ENCODE measurements at regions not wholly inside any gene's neighbourhood (a gene's known extent, or its start where the extent isn't known, plus 50 kb on each side); places are given as distances from the start of the nearest gene placed in this dataset.

- TF ChIP-seq POLR2AphosphoS5 (IDR thresholded peaks at IDR 0.05; ENCODE audit: low read depth) (no peak), EZH2 (IDR thresholded peaks at IDR 0.05; ENCODE audit: low read depth, unreplicated experiment) (no peak), CTCF (conservative IDR thresholded peaks at IDR 0.05; ENCODE audit: low read depth in 2 of 2) (no peak), CREB1 (CRISPR knock-in tag; IDR thresholded peaks at IDR 0.05; ENCODE audit: low read depth) (no peak), ZNF114 (CRISPR knock-in tag; IDR thresholded peaks at IDR 0.05) (no peak), EZH2phosphoT487 (IDR thresholded peaks at IDR 0.05; ENCODE audit: unreplicated experiment) (no peak), JUNB (IDR thresholded peaks at IDR 0.05; ENCODE audit: unreplicated experiment) (no peak)
- TF ChIP-seq, protein P1, sequence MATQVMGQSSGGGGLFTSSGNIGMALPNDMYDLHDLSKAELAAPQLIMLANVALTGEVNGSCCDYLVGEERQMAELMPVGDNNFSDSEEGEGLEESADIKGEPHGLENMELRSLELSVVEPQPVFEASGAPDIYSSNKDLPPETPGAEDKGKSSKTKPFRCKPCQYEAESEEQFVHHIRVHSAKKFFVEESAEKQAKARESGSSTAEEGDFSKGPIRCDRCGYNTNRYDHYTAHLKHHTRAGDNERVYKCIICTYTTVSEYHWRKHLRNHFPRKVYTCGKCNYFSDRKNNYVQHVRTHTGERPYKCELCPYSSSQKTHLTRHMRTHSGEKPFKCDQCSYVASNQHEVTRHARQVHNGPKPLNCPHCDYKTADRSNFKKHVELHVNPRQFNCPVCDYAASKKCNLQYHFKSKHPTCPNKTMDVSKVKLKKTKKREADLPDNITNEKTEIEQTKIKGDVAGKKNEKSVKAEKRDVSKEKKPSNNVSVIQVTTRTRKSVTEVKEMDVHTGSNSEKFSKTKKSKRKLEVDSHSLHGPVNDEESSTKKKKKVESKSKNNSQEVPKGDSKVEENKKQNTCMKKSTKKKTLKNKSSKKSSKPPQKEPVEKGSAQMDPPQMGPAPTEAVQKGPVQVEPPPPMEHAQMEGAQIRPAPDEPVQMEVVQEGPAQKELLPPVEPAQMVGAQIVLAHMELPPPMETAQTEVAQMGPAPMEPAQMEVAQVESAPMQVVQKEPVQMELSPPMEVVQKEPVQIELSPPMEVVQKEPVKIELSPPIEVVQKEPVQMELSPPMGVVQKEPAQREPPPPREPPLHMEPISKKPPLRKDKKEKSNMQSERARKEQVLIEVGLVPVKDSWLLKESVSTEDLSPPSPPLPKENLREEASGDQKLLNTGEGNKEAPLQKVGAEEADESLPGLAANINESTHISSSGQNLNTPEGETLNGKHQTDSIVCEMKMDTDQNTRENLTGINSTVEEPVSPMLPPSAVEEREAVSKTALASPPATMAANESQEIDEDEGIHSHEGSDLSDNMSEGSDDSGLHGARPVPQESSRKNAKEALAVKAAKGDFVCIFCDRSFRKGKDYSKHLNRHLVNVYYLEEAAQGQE (IDR thresholded peaks at IDR 0.05; ENCODE audit: unreplicated experiment), result no peak
- TF ChIP-seq, protein P2, sequence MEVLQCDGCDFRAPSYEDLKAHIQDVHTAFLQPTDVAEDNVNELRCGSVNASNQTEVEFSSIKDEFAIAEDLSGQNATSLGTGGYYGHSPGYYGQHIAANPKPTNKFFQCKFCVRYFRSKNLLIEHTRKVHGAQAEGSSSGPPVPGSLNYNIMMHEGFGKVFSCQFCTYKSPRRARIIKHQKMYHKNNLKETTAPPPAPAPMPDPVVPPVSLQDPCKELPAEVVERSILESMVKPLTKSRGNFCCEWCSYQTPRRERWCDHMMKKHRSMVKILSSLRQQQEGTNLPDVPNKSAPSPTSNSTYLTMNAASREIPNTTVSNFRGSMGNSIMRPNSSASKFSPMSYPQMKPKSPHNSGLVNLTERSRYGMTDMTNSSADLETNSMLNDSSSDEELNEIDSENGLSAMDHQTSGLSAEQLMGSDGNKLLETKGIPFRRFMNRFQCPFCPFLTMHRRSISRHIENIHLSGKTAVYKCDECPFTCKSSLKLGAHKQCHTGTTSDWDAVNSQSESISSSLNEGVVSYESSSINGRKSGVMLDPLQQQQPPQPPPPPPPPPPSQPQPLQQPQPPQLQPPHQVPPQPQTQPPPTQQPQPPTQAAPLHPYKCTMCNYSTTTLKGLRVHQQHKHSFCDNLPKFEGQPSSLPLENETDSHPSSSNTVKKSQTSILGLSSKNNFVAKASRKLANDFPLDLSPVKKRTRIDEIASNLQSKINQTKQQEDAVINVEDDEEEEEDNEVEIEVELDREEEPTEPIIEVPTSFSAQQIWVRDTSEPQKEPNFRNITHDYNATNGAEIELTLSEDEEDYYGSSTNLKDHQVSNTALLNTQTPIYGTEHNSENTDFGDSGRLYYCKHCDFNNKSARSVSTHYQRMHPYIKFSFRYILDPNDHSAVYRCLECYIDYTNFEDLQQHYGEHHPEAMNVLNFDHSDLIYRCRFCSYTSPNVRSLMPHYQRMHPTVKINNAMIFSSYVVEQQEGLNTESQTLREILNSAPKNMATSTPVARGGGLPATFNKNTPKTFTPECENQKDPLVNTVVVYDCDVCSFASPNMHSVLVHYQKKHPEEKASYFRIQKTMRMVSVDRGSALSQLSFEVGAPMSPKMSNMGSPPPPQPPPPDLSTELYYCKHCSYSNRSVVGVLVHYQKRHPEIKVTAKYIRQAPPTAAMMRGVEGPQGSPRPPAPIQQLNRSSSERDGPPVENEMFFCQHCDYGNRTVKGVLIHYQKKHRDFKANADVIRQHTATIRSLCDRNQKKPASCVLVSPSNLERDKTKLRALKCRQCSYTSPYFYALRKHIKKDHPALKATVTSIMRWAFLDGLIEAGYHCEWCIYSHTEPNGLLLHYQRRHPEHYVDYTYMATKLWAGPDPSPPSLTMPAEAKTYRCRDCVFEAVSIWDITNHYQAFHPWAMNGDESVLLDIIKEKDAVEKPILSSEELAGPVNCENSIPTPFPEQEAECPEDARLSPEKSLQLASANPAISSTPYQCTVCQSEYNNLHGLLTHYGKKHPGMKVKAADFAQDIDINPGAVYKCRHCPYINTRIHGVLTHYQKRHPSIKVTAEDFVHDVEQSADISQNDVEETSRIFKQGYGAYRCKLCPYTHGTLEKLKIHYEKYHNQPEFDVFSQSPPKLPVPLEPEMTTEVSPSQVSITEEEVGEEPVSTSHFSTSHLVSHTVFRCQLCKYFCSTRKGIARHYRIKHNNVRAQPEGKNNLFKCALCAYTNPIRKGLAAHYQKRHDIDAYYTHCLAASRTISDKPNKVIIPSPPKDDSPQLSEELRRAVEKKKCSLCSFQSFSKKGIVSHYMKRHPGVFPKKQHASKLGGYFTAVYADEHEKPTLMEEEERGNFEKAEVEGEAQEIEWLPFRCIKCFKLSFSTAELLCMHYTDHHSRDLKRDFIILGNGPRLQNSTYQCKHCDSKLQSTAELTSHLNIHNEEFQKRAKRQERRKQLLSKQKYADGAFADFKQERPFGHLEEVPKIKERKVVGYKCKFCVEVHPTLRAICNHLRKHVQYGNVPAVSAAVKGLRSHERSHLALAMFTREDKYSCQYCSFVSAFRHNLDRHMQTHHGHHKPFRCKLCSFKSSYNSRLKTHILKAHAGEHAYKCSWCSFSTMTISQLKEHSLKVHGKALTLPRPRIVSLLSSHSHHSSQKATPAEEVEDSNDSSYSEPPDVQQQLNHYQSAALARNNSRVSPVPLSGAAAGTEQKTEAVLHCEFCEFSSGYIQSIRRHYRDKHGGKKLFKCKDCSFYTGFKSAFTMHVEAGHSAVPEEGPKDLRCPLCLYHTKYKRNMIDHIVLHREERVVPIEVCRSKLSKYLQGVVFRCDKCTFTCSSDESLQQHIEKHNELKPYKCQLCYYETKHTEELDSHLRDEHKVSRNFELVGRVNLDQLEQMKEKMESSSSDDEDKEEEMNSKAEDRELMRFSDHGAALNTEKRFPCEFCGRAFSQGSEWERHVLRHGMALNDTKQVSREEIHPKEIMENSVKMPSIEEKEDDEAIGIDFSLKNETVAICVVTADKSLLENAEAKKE (CRISPR knock-in tag; IDR thresholded peaks at IDR 0.05), result no peak
- TF ChIP-seq, protein P3, sequence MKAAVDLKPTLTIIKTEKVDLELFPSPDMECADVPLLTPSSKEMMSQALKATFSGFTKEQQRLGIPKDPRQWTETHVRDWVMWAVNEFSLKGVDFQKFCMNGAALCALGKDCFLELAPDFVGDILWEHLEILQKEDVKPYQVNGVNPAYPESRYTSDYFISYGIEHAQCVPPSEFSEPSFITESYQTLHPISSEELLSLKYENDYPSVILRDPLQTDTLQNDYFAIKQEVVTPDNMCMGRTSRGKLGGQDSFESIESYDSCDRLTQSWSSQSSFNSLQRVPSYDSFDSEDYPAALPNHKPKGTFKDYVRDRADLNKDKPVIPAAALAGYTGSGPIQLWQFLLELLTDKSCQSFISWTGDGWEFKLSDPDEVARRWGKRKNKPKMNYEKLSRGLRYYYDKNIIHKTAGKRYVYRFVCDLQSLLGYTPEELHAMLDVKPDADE (IDR thresholded peaks at IDR 0.05), result no peak
Measured at GRCh38 chr6:170011204-170012036, 260.0 kb downstream of the ERMARD start.

All from GM23338 (cell line).